Choroid plexus epithelial cell (primary cell): ENCODE measurements at regions not wholly inside any gene's neighbourhood (a gene's known extent, or its start where the extent isn't known, plus 50 kb on each side); places are given as distances from the start of the nearest gene placed in this dataset.

Source experiments
- DNase-seq: peaks from one replicate; pipeline ENCODE4 v3.0.0-alpha.2; 2010; ENCODE audit warnings: low read depth
- H3K4me3 ChIP-seq: 2 replicates; pipeline ENCODE4 v1.5.1; 2011; ENCODE audit warnings: low read depth, mild to moderate bottlenecking, control low read depth, low read length, moderate library complexity
- TF ChIP-seq, protein P1 (sequence below): conservative IDR thresholded peaks from 2 replicates; pipeline ENCODE4 v1.5.1; 2011; ENCODE audit warnings: low read depth, mild to moderate bottlenecking, control low read depth, inconsistent platforms, low read length, moderate library complexity

DNA sequence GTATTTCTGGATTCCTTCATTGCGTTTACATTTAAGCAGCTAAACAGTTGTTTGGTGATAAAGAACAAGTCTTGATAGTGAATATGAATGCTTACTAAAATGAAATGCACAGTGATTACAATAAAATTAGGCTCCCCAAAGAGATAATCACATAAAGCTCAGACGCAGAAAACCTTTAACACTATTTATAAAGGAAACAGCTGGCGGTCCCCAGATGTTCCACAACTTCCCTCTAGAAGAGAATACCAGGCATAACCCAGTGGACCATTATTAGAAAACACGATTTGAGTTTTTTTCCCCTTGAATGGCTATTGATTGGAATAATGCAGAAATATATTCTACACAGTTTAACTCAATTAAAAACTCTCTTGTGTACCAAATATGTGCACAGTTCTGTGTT is 573.2 kb downstream of the DIPK2A start:
- TF ChIP-seq, protein P1, sequence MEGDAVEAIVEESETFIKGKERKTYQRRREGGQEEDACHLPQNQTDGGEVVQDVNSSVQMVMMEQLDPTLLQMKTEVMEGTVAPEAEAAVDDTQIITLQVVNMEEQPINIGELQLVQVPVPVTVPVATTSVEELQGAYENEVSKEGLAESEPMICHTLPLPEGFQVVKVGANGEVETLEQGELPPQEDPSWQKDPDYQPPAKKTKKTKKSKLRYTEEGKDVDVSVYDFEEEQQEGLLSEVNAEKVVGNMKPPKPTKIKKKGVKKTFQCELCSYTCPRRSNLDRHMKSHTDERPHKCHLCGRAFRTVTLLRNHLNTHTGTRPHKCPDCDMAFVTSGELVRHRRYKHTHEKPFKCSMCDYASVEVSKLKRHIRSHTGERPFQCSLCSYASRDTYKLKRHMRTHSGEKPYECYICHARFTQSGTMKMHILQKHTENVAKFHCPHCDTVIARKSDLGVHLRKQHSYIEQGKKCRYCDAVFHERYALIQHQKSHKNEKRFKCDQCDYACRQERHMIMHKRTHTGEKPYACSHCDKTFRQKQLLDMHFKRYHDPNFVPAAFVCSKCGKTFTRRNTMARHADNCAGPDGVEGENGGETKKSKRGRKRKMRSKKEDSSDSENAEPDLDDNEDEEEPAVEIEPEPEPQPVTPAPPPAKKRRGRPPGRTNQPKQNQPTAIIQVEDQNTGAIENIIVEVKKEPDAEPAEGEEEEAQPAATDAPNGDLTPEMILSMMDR: no peak
- H3K4me3 ChIP-seq: no peak overlapping the region
- no peak for DNase-seq

DNA sequence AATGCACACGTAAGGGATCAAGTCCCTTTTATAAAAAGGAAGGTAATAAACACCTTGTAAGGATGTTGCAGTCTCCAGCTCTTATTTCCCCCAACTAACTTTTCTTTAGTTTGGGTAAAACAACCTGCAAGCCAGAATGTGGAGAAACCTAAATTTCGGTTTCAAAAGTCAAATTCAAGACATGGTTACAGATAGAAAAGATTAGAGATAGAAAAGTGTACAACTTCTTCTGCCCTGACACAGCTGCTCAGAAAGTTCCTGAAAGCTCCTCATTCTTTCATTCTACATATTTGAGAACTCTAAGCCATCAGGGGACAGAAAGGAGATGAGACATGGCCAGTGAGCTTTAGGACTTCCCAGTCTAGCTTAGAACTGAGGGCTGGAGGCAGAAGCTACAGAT is 574.9 kb downstream of the DIPK2A start:
- no peak for DNase-seq
- TF ChIP-seq, protein P1: no peak
- no peak overlapping the region for H3K4me3 ChIP-seq

DNA sequence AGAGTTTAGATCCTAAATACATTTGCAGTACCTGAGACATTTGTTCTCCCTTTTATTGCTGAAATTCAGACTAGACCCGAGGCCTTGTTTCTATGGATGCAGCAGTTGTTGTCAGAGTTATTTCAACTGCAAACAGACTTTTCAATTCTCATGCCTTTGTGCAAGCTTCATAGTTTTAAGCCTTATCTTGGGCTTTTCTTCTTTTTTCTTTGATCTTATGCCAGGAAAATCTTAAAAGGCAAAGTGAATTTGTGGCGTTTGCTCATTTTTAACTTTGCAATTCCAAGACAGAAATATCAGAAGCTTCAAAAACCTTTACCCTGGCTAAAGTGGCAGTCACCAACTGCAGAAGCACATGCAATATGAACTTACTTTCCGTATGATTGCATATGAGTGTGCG is 576.7 kb downstream of the DIPK2A start:
- H3K4me3 ChIP-seq: no peak overlapping the region
- DNase-seq: peak; percentile 8
- TF ChIP-seq, protein P1: no peak

DNA sequence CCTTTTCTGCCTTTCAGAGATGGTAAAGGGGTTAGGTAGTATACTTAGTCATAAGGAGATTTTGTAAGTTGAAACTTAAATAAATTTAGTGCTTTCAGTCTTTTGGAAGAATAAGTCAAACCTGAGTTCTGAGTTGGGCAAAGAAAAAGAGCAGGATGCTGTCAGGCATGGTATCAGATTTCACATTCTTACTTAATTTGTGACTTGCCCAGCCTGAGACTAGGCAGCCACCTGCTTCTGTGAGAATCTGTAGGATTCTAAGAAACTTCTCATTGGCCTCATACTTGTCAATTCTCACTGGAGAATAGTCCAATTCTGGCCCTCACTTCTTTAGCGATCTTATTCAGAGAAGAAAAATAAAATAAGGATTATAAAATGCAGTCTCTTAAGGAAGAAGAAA is 577.5 kb downstream of the DIPK2A start:
- TF ChIP-seq, protein P1: no peak
- DNase-seq: peak; percentile 16
- no peak overlapping the region for H3K4me3 ChIP-seq

DNA sequence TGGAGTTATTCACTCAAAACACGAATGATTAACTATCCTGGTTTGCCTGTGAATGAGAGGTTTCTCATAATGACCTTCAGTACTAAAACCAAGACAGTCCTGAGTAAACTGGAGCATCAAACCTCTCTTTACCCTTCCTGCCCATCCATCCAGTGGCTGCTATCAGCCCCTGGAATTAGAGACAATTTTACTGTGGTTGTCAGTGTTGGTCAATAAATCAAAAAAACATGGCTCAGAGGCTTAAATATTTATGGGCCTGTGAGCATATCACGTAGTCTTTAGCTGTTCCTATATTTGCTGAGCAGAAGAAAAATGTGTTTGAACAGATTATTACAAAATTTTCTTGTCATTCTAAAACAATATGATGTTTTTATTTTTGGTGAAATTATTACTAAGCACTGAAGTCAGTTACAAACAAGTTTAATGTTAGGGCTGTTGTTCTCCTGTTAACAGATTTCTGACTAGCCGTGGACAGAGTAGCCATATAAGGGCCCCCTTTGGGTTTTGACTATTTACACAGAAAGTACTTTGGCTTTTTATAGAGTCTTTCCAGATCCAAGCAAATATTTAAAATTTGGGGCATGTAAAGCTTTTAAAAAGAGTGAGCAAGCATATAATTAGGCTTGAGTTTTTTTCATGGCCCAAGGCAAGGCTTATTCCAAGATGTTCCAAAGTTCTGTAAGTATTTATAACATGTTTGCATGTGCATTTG is 580.9 kb downstream of the DIPK2A start:
- H3K4me3 ChIP-seq: no peak overlapping the region
- no peak for DNase-seq
- TF ChIP-seq, protein P1: no peak

DNA sequence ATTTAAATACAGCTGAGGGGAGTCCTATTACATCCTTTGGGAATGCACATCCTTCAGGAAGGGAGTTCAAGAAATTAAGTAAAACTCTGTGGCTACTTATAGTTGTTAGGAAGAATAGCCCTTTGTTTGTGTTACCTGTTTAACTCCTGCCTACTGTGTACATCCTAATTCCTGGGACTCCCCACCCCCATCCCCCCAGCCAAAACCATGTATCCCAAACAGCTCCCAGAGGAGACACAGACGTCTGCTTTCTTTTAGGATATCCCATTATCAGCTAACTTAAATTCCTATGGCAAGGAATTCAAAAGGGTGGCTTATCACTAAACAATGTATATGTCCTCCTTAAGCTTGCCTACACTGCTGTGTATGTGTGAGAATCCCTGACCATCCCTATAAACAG is 581.7 kb downstream of the DIPK2A start:
- H3K4me3 ChIP-seq: no peak overlapping the region
- DNase-seq: no peak
- TF ChIP-seq, protein P1: no peak

DNA sequence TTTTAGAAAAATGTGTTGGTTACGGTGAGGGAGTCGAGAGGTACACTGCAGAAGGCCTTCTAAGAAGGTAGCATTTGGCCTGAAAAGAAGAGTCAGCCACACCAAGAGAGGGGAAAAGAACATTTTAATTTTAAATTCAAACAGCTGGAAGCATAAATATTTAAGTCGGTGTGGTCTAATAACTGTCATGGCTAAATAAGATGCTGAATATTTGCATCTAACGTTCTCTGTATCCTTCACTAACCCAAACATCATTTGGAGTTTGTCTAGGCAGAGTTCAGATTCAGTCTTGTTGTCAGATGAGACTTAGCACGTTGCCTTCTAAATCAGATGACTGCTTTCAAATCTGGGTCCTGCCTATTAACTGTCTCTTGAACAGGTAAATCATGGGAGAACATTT is 583.3 kb downstream of the DIPK2A start:
- H3K4me3 ChIP-seq: no peak overlapping the region
- TF ChIP-seq, protein P1: no peak
- no peak for DNase-seq
